Chondrocyte (in vitro differentiated cells): ENCODE measurements at regions not wholly inside any gene's neighbourhood (a gene's known extent, or its start where the extent isn't known, plus 50 kb on each side); places are given as distances from the start of the nearest gene placed in this dataset.
"Not testable (repeated sequence)": the region's sequence is repeated elsewhere in the genome, so short reads cannot be mapped to it uniquely, and the experiment has no call there.

Source experiments
- DNase-seq: peaks from one replicate; pipeline ENCODE4 v3.0.0; 2021; ENCODE audit warnings: mixed read lengths, low spot score
- H3K27ac Mint-ChIP-seq: one replicate; pipeline ENCODE4 v1.8.0; 2021; ENCODE audit warnings: mild to moderate bottlenecking, moderate library complexity, mixed read lengths; ENCODE audit not compliant: unreplicated experiment
- H3K27me3 Mint-ChIP-seq: 2 replicates; pipeline ENCODE4 v1.8.0; 2021; ENCODE audit warnings: low read depth, mixed read lengths
- H3K36me3 Mint-ChIP-seq: 2 replicates; pipeline ENCODE4 v1.8.0; 2021; ENCODE audit warnings: low read depth, mixed read lengths
- H3K4me1 Mint-ChIP-seq: 2 replicates; pipeline ENCODE4 v1.8.0; 2021; ENCODE audit warnings: low read depth, mild to moderate bottlenecking, mixed read lengths
- H3K4me3 Mint-ChIP-seq: one replicate; pipeline ENCODE4 v1.8.0; 2021; ENCODE audit warnings: mild to moderate bottlenecking, moderate library complexity, mixed read lengths; ENCODE audit not compliant: unreplicated experiment
- H3K9me3 Mint-ChIP-seq: 2 replicates; pipeline ENCODE4 v1.8.0; 2021; ENCODE audit warnings: low read depth, mixed read lengths
- TF ChIP-seq, protein P1 (sequence below): fragments of 200-600 bp; sonication (generic); IDR thresholded peaks from 2 replicates; pipeline ENCODE4 v1.5.0; 2021; ENCODE audit warnings: antibody characterized with exemption, mild to moderate bottlenecking, moderate library complexity

DNA sequence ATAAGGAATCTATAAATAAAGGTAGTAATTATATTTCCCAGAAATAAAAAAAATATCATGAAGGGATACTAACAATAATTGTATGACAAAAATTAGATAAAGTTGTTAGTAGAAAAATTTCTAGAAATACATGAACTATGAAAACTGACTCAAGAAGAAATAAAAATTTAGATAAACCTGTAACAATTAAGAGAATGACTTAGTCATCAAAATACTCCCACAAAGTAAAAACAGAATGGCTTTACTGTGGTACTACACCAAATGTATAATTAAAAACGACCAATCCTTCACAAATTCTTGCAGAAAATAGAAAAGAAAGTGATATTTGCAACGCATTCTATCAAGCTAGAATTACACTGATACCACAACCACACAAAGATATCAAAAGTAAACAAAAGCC, 176.2 kb upstream of the ETV3 start:
- TF ChIP-seq, protein P1, sequence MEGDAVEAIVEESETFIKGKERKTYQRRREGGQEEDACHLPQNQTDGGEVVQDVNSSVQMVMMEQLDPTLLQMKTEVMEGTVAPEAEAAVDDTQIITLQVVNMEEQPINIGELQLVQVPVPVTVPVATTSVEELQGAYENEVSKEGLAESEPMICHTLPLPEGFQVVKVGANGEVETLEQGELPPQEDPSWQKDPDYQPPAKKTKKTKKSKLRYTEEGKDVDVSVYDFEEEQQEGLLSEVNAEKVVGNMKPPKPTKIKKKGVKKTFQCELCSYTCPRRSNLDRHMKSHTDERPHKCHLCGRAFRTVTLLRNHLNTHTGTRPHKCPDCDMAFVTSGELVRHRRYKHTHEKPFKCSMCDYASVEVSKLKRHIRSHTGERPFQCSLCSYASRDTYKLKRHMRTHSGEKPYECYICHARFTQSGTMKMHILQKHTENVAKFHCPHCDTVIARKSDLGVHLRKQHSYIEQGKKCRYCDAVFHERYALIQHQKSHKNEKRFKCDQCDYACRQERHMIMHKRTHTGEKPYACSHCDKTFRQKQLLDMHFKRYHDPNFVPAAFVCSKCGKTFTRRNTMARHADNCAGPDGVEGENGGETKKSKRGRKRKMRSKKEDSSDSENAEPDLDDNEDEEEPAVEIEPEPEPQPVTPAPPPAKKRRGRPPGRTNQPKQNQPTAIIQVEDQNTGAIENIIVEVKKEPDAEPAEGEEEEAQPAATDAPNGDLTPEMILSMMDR = no peak
- Mint-ChIP-seq H3K9me3 (peaks cover 26% of the 10 kb centered on the region), H3K27me3 (peaks cover 29% of the 10 kb centered on the region)

GRCh38 chr1:157313240-157313807, 175.1 kb upstream of the ETV3 start:
- no peaks in the 10 kb centered on the region for H3K36me3 Mint-ChIP-seq
- TF ChIP-seq, protein P1 = no peak
- H3K27ac Mint-ChIP-seq = no peak overlapping the region
- peaks cover 18% of the 10 kb centered on the region for H3K9me3 Mint-ChIP-seq
- DNase-seq = no peak
- peaks cover 31% of the 10 kb centered on the region for H3K27me3 Mint-ChIP-seq
- no peaks in the 10 kb centered on the region for H3K4me1 Mint-ChIP-seq
- H3K4me3 Mint-ChIP-seq = no peak overlapping the region

More for the DNA sequence above, 176.2 kb upstream of the ETV3 start:
- Mint-ChIP-seq H3K4me3 (no peak overlapping the region), H3K4me1 (no peaks in the 10 kb centered on the region), H3K27ac (no peak overlapping the region), H3K36me3 (no peaks in the 10 kb centered on the region)
- DNase-seq = no peak

DNA sequence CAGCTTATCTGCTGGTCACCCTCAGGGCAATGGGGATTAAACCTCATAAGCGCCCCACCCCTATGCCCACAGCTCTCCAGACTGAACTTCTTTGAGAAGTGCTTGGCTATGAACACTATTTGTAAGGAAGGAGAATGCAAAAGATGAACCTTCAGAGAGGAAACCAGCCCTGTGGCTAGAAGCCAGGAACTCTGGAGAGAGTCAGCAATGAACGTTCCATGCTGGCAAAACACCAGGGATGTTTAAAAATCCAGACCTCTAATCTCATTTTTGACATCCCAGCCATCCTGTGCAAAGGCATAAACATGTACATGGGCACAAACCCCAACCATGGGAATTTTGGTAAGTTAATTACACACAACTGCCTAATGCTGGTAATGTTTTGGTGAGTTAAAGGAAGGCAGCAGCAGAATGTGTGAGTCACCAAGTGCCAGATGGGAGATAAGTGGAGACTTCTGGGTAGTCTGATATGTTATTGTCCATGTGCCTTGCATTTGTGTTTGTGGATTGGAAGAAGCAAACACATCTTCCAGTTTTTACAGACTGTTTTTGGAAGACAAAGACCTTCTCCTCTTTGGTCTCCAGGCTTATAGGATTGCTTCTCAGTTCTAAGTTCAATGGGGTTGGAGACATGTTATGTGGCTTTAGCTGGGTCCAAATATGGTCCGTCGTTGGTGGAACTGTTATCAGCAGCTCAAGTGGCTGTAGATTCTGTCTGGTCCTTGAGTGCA, 174.1 kb upstream of the ETV3 start:
- H3K36me3 Mint-ChIP-seq = no peaks in the 10 kb centered on the region
- no peak overlapping the region for H3K27ac Mint-ChIP-seq
- TF ChIP-seq, protein P1 = no peak
- no peaks in the 10 kb centered on the region for H3K4me1 Mint-ChIP-seq
- H3K9me3 Mint-ChIP-seq = peaks cover 9% of the 10 kb centered on the region
- DNase-seq = no peak
- H3K27me3 Mint-ChIP-seq = peaks cover 37% of the 10 kb centered on the region
- H3K4me3 Mint-ChIP-seq = no peak overlapping the region

- peaks cover 4% of the 10 kb centered on the region for H3K9me3 Mint-ChIP-seq
- DNase-seq = no peak
- no peaks in the 10 kb centered on the region for H3K4me1 Mint-ChIP-seq
- H3K27me3 Mint-ChIP-seq = peaks cover 40% of the 10 kb centered on the region
- H3K4me3 Mint-ChIP-seq = no peak overlapping the region
- H3K36me3 Mint-ChIP-seq = no peaks in the 10 kb centered on the region
- TF ChIP-seq, protein P1 = no peak
- H3K27ac Mint-ChIP-seq = no peak overlapping the region
Measured at GRCh38 chr1:157311730-157312081, 173.5 kb upstream of the ETV3 start.

GRCh38 chr1:157310805-157311729, 172.9 kb upstream of the ETV3 start:
- not testable (repeated sequence) for H3K4me1 Mint-ChIP-seq, H3K9me3 Mint-ChIP-seq, H3K27ac Mint-ChIP-seq, DNase-seq, H3K36me3 Mint-ChIP-seq, H3K4me3 Mint-ChIP-seq
- H3K27me3 Mint-ChIP-seq = peaks cover 43% of the 10 kb centered on the region
- TF ChIP-seq, protein P1 = peak; percentile 41
